GM13977 (cell line): ENCODE measurements at regions not wholly inside any gene's neighbourhood (a gene's known extent, or its start where the extent isn't known, plus 50 kb on each side); places are given as distances from the start of the nearest gene placed in this dataset.

Source experiments
- DNase-seq: peaks from one replicate; pipeline ENCODE4 v3.0.0; 2012; ENCODE audit warnings: low spot score
- in situ Hi-C: fragments of 300-500 bp; cut with MboI; formaldehyde crosslinking; loops from one replicate; pipeline ENCODE4 v1.12.0; 2022; ENCODE audit warnings: low sequenced_read_pairs, low pct_unique_long_range_greater_than_20kb, mixed read lengths, inconsistent platforms; ENCODE audit not compliant: unreplicated experiment
- TF ChIP-seq, protein P1 (sequence below): IDR thresholded peaks from 2 replicates; pipeline ENCODE4 v1.5.1; 2012; ENCODE audit warnings: mild to moderate bottlenecking, control low read depth; ENCODE audit not compliant: insufficient read depth; ENCODE audit errors: extremely low read depth, missing control alignments

DNA sequence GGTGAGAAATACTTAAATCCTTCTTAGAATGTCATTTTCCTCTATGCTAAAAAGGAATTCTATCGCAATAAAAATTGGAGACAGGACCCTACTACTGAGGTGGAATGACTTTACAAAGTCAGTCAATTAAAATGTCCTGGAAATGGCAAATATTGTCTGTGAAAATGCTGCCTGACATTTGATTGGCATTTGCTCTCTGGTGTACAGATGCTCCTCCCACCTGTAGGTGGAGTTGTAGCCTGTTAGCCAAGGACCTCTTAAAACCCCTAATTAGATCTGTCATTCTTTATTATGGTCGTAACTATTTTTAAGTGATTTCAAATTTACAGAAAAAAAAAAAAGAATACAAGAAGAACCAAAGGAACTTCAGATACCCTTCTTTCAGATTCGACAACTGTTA is 393.1 kb upstream of the KLHL29 start:
- in situ Hi-C loops, result no loop called here
- TF ChIP-seq, protein P1, sequence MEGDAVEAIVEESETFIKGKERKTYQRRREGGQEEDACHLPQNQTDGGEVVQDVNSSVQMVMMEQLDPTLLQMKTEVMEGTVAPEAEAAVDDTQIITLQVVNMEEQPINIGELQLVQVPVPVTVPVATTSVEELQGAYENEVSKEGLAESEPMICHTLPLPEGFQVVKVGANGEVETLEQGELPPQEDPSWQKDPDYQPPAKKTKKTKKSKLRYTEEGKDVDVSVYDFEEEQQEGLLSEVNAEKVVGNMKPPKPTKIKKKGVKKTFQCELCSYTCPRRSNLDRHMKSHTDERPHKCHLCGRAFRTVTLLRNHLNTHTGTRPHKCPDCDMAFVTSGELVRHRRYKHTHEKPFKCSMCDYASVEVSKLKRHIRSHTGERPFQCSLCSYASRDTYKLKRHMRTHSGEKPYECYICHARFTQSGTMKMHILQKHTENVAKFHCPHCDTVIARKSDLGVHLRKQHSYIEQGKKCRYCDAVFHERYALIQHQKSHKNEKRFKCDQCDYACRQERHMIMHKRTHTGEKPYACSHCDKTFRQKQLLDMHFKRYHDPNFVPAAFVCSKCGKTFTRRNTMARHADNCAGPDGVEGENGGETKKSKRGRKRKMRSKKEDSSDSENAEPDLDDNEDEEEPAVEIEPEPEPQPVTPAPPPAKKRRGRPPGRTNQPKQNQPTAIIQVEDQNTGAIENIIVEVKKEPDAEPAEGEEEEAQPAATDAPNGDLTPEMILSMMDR, result no peak

DNA sequence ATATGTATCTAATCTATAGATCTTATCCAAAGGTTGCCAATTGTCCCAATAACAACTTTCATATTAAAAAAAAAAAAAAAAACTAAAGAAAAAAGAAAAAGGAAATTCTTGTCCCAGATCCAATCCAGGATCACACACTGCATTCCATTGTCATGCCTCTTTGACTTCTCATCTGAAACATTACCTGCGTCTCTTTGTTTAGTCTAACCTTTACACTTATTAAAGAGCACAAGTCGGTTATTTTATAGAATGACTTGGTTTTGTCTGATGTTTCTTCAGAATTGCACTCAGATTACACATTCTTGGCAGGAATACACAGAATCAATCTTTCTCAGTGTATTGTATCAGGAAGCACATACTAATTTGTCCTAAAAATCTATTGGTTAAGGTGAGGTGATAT is 392.5 kb upstream of the KLHL29 start:
- in situ Hi-C loops, result no loop called here
- TF ChIP-seq, protein P1, result no peak

More for the DNA sequence above, 393.1 kb upstream of the KLHL29 start:
- DNase-seq, result no peak

DNA sequence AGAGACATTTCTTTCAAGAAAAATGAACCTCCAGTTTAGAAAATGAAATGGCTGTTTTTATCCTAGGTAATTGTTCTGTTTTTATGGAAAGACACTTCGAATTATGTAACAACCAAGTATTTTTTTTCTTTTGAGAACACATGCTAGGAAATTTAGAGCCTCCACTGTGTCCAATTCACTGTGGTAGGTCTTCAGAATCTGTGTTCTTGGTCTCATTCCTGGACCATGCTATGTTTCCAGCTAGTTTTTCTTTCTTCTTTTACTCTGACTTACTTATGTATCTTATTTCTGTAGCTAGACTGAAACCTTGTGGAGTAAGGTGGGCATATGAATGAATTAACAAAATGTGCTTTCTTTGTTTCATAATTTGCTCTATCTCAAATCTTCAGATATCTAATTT is 391.7 kb upstream of the KLHL29 start:
- TF ChIP-seq, protein P1, result no peak
- no peak for DNase-seq
- in situ Hi-C loops, result no loop called here

More for the DNA sequence above, 392.5 kb upstream of the KLHL29 start:
- no peak for DNase-seq

DNA sequence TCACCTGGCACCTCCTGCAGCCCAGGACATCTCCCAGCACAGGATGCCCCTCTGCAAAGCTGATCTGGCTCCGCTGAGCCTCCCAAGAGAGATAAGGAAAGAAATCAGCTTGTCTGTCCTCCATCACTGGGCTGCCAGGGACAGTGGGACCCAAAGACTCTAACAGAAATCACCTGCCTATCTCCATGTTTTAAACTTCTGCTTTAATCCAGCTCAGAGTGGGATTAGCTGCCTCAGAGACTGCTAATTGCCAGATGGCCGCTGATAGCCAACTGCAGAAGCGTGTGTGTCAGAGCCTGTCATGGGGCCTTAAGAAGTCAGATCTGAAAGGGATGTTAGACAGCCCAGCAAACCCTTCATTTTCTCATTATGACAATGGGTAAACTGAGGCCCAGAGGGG is 389.4 kb upstream of the KLHL29 start:
- no peak for DNase-seq
- TF ChIP-seq, protein P1, result no peak
- in situ Hi-C loops, result no loop called here

DNA sequence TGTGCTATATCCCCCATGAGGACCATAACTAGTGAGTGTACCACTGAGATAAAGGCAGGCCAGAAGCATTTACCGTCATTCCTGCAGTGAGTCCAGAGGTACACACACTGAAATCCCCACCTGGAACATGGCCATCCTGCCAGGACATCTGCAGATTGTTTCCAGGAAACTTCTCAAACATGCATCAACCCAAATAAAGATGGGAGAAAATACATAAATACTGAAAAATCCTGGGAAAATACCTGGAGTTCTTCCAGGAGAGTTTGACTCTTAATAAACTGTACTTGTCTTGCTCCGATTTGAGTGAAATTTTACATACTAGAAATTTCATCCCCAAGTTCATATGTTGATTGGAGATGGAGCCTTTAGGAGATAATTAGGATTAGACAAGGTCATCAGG is 388.1 kb upstream of the KLHL29 start:
- DNase-seq, result no peak
- in situ Hi-C loops, result no loop called here

DNA sequence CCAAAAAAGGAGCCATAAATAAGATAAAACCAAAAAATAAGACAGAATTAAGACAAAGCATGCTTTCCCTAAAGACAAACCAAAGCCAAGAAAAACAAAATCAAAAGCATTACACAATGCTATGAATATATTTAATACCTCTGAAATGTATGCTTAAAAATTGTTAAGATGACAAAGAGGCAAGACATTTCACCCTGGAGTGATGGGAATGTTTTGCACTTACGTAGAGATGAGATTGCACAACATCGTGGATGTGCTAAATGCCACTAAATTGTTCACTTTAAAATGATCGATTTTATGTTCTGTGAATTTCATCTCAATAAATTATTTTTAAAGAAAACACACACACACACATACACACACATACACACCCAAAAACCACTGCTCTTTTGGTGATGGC is 386.6 kb upstream of the KLHL29 start:
- no peak for DNase-seq
- TF ChIP-seq, protein P1, result no peak
- in situ Hi-C loops, result no loop called here

More for the DNA sequence above, 388.1 kb upstream of the KLHL29 start:
- TF ChIP-seq, protein P1, result no peak

DNA sequence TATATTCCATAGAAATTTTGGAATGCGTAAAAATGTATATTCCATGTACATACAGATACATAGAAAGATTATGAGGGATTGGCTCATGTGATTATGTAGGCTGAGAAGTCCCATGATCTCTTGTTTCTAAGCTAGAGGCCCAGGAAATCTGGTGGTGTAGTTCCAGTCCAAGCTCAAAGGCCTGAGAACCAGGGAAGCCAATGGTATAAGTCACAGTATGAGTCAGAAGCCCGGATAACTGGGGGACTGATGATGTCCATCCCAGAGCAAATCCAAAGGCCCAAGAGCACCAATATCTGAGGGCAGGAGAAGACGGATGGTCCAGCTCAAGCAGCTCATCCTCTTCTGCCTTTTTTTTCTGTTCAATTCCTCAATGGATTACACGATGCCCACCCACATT is 385.0 kb upstream of the KLHL29 start:
- in situ Hi-C loops, result no loop called here
- DNase-seq, result no peak
- TF ChIP-seq, protein P1, result no peak
